NCI-H2196 treated with DMSO at 0.1 percent for 48 hours (cell line): ENCODE measurements at regions not wholly inside any gene's neighbourhood (a gene's known extent, or its start where the extent isn't known, plus 50 kb on each side); places are given as distances from the start of the nearest gene placed in this dataset.

ENCODE experiments used
- DNase-seq: peaks from one replicate; lab custom pipeline; 2025; ENCODE audit not compliant: unreplicated experiment; lab: John Stamatoyannopoulos, UW

DNA sequence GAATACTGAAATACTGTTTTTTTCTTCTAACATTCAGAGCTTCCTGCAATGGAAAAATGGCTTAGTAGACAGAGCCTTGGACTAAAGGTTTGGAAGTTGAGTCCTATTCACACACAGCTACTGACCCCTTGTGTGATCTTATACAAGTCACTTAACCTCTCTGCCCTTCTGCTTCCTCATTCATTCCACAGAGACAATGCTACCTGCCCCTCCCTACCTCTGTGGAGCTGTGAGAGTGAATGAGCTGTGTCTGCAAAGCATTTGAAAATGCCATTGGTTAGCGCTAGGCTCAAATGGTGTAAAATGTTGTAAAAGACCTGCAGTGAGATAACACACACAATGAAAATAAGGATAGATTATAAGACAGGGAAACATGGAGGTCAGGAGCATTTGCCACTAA is 214.4 kb downstream of the BARHL2 start:
- no peak for DNase-seq

DNA sequence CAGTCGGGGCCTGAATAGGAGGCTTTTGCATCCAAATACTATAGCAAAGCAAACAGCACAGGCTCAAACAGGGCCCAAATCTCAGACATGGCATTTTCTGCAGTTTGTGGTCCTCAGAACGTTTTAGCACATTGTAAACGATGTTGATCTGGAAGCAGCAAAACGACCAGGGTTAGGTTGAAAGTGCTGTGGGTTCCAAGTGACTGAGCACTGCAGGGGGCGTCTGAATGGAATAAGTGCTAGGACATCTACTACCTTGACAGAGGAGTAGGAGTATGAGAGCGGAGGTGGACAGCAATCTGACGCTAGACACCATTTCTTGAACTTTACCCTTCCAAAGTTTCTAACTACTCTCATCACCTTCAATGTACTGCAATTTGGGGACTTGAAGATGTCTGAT is 214.9 kb downstream of the BARHL2 start:
- no peak for DNase-seq

DNA sequence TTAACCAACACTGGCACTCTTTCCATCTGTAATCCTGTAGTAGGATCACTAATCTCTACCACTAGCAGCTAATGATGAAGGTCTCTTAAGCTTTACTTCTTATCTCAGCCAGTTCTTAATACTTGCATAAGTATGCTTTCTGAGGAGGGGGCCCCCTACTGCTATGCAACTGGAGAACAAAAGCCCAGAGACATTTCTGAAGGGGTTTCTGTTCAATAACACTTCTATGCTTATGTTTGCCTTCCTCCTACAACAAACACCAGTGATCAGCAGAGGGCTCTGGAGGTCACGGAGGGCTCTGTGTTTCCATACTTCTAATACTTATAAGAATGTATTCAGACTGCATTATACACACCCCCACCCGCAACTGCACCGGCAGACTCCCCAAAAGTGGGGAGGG is 215.8 kb downstream of the BARHL2 start:
- no peak for DNase-seq

DNA sequence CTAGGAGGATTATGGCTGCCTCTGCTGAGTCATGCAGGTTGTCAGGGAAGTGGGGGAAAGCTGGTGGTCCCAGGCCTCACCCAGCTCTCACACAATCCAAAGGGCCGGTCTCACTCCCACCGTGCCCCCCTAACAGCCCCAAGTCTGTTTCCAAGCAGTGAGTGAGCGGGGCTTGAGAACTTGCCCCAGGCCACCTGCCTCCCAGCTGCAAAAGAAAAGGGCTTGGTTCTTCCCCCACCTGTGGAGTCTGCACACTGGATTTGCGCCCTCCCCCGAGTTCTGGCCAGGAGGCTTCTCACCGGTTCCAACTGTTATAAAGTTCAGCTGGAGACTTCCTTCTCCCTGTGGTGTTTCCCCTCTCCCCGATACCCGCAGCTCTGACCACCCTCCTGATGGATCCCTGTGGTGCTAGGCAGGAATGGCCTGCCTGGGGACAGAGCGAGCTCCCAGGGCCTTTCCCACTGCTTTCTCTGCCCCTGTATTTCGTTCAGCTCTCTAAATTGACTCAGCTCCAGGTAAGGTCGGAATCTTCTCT is 222.3 kb downstream of the BARHL2 start:
- DNase-seq, result no peak

DNA sequence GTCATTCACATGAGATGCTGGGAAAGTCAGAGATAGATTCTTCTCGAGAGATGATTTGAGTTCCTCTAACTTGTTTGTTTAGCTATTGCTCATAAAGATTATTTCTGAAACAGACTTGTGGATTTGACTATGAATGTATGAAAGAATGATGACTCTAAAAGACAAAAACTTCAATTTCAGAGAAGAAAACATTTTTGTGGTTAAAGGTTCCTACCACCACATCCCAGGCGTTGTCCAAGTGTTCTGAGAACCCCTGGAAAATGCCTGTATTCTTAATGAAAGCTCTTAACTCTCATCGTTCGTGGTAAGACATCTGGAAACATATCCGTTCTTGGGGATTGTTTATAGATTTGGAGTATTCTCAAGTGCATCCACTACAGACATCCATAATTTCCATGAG is 228.7 kb downstream of the BARHL2 start:
- no peak for DNase-seq

DNA sequence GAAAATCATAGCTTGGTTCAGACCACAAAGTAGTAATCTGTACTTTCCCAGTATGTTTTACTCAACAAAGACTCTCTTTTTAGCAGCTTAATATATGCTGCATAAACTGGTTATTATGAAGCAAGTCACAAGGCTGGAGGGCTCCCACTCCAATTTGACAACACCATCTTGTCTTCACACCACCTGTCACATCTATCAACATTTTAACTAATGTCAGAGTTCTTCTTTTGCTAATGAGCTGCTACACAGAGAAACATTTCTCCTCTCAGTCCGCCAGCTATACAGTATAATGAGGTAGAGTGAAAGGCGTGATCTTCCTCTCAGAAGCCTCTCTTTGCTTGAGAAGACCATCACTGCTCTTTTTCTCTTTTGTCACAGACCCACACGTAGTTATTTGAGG is 230.1 kb downstream of the BARHL2 start:
- DNase-seq, result no peak

DNA sequence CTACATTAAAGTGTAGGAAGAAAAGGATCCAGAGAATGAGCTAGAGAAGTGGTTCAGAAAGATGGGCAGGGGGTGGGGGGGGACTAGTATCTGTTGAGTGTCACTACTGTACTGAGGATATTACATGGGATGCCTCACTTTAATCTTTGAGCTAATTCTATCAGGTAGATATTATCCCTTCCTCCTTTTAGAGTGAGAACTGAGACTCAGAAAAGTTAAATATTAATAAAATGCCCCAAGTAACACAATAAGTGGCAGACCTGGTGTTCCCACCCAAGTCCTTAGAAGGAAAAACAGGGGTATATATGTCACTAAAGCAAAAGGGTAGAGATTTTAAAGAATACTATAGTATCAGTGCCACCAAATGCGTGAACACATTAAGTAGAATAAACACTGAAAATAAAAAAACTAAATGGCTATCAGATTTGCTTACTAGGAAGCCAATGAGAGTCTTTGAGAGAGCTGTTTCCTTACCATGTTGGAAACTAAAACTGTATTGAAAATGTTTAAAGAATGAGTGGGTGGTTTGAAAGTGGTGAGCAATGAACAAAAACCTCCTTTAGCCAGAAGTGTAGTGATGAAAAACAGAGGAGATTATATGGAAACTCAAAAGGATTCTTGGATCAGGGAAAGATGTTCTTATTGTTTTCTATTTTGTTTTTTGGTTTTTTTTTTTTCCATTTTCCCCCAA is 230.8 kb downstream of the BARHL2 start:
- DNase-seq, result no peak

DNA sequence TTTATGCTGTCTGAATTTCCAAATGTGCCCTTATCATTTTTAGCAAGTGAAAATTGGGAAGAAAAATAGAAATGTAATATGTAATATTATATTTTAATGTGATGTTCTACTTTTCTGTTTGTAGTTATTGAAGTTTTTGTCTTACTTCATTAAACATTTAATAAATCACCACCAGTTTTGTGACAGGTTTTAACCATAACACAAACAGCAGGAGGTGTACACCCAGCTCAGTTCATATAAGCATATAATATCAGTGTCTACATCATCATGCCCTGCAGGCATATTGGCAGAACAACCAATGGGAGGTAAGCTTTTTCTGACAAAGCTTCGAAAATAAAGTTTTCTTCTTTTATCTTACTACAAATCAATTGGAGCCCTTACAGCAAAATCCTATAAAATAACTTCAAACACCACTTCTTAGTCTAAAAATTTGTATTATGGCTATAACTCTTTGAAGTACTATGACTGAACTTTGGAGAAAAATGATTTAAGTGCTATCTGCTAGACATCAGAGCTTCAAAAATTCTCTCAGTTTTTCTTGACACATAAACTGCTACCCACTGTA is 236.7 kb downstream of the BARHL2 start:
- DNase-seq, result no peak

DNA sequence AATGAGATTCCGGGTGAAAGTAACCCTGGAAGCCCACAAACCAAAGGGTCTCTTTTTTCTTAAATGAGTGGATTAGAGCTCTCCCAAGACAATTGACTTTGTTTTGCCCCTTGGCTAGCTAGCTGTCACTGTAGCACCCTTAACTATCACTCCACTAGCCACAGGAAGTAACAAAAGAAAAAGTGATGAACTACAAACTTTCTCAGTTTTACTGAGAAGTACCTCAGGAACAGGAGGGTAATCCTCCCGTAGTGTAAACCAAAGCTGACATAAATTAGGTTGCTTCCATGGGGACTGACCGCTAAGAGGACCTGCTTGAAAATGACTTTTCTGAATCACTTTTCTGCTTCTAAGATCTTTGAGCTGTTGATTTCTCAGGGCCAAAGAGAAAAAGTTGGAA is 240.1 kb downstream of the BARHL2 start:
- no peak for DNase-seq

DNA sequence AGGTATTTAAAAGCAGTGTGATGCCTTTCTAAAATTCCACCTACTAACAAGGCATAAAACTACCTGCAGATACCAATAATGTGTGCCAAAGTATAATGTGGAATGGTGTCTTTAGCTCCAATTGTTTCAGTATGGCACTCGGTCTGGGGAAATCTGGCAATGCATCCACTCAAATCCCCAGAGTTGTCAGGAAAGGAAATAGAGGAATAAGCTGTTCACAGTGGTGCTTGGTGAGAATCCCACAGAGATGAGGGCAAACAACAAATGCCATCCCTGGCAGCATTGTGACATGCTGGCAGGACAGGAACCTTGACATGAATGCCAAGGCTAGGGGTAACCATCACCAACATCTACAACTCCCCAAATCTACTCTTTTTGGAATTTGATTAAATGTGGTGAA is 240.7 kb downstream of the BARHL2 start:
- no peak for DNase-seq

DNA sequence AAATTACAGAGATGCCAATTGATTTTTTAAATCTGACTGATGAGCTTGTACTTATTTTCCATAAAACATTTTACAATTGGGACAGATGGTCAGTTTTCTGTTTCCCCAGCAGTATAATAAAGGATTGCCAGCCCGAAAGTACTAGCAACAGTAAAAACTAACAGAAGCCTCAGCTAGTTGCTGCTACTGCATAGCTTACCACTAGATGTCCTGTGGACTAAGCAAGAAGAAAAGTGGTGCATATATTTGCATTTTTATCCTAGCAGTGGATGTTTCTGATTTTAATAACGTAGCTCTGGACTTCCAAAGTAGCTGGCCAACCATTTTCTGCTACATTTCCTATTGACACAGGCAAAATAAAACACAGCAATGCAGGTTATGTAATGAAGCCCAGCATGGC is 241.5 kb downstream of the BARHL2 start:
- no peak for DNase-seq

DNA sequence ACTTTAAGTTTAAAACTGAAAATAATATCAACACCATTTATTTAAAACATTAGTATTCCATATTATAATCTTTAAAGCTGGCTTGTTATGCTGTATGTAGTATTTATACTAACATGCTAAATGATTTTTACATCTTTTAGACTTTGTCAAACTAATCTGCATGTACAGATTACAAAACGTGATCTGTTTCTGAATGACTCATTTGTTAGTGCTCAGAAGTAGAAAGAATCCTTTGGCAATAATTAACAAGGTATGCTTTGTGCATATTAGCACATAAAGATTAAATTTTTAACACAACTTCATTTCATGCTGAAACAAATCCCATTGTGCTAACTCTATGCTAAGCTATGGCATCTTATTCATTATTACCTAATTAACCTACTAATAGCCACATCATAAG is 242.4 kb downstream of the BARHL2 start:
- no peak for DNase-seq

DNA sequence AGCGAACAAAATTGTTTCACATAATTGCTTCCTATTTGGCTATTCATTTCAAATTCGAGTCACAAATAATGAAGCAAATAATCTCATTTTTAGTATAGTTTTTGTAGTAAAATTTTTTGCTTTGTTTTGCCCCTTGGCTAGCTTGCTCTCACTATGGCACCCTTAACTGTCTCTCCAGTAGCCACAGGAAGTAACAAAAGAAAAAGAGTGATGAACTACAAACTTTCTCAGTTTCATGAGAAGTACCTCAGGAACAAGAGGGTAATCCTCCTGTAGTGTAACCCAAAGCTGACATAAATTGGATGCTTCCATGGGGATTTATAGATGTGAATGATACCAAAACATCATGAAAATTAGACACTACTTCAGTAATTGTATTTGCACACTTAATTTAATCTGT is 242.9 kb downstream of the BARHL2 start:
- DNase-seq, result no peak

DNA sequence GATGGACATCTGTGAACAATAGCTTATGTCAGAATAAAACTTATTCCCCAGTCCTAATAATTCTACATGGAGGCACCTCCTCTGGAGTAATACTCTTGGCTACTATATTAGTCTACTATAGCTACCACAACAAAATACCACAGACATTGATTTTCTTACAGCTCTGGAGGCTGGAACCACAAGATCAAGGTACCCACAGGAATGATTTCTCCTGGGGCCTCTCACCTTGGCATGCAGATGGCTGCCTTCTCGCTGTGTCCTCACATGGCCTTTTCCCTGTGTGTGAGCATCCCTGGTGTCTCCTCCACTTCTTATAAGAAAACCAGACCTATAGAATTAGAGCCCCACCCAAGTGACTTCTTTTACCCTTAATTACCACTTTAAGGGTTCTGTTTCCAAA is 244.3 kb downstream of the BARHL2 start:
- DNase-seq, result no peak

DNA sequence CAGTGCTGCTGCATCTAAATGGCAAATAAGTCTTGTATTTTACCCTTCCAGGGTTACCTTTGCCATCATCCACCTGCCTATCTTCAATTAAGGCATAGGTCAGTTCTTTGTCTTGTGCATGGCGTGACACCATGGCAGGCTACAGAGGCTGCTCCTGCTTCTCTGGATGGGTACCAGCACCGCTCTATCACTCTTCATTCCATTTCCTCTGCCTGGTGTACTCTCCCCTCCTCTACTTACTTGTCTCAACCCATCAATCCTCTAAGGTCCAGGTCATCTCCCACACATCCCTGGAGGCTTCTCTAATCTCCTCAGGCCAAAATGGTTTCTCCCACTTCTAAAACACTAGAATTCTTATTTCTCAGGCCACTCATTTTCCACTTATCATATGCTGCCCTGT is 257.5 kb downstream of the BARHL2 start:
- DNase-seq, result no peak

DNA sequence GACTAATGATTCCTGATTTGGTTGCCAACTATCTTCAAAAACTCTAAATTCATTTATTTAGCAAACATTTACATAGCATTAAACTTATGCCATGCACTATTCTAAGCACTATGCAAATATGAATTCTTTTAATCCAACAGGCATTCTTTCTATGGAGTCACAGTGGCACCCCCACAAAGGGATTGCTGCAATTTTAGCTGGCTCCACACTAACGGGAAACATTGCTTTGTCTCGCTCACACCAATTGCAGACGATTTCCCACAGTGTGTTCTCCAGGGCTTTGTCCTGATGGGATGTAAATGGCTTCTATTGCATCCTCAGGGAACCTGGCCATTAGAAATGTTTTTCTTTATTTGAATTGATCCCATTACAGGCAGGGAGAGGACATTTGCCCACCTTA is 259.1 kb downstream of the BARHL2 start:
- no peak for DNase-seq

DNA sequence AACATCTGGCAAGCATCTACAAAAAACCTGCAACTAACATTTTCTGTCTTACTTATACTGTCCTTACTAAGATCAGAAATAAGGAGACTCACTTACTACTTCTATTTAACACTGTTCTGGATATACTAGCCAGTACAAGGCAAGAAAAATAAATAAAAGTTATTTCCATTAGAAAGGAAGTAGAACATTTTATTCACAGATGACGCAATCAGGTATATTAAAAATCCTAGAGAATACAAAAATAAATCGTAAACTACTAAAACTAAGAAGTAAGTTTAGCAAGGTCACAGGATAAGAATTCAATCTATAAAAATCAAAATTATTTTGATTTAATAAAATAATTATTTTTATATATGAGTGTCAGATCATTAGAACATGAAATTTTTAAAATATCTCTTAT is 264.6 kb downstream of the BARHL2 start:
- no peak for DNase-seq

DNA sequence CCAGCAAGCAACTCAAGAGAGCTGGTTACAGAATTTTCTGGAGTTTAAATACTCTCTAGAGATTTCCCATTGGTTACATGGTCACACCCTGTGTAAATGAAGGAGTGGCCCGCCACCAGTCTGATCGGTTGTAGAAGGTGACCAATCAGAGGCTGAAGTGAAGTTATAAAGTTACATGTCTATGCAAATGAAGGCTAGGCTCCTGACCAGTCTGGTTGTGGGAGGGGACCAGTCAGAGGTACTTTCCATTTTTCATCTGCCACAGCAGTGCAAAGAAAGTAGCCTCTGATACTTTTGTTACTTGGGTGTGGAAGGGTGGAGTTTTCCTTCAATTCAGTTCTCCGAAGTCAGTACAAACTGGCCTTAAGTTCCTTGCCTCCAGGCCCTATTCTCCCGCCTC is 273.7 kb downstream of the BARHL2 start:
- DNase-seq, result no peak

DNA sequence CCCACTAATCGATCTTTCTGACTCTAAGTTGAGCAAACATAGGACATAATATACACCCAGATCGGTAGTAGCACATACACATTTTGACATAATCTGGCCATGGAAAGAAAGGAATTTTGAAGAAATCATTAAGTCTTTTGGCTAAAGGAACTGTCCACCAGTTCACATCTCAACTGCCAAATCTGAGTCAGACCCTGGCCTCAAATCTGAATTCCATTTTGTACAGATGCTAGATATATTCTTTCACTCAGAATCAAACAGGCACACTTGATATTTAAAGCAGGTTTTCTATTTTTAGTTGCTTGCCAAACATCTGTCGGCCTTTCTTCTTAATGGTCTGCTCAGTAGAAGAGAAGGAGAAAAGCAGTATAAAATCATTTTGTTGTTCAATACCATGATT is 281.8 kb downstream of the BARHL2 start:
- DNase-seq, result no peak

DNA sequence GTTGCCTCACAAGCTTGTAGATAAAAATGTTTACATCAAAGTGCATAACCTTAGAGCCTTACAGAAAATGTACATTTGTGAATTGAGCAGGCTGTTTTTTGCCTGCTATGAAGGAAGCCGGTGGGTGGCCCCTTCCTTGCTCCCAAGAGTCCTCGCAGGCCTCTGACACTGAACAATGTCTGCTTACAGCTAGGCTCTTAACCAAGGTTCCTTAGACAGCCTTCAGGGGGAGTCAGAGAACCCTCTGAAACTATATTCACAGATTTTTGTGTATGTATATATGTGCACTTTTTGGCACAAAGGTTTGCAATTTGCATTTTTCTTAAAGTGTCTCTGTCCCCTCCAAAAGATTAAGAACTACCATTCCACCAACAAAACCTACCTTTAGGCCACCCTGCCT is 282.6 kb downstream of the BARHL2 start:
- no peak for DNase-seq

DNA sequence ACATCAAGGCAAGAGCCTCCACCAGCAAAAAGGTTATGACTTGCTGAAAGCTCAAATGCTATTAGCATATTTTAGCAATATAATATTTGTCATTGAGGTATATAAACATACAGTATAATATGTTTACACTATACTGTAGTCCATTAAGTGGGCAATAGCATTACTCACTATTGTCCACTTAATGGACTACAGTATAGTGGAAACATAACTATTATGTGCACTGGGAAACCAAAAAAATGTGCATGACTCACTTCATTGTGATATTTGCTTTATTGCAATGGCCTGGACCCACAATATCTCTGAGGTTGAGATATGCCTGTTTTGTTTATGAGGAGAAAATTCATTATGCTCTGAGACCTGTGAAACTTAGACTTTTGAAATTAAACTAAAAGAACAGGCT is 300.0 kb downstream of the BARHL2 start:
- DNase-seq, result no peak

DNA sequence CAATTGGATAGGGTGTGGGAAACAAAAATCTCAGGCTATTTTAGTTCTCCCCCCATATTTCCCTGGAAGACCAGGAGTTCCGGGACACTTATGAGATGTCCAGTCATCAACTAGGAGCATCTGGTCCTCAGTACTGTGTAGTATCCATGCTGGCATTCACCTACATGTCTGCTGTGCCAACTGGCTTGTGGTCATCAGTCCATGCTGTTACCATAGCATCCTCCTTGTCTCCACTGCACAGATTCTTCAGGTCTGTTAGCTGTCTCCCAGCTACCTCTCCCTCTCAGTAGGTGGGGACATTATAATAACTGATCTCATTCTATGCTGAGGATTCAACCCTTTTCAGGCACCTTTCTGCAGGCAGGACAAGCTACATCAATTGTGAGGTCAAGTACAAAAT is 302.9 kb downstream of the BARHL2 start:
- DNase-seq, result no peak

DNA sequence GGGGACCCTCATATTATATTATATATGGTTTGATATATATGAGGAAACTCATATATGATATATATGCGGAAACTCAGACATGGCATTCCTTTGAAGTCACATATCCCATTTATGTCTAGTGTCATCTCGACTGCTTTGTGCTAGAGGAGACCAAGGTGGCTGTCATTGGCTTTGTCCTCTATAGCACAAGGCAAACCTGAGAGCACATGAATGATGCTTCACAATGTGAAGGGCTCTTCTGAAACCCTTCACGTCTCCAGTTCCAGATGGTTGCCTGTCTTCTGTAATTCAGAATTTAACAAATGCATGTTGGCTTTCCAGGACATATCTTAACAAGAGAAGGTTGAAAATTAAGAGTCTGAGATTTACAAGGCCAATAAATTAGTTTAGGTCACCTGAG is 303.6 kb downstream of the BARHL2 start:
- no peak for DNase-seq
